OCI-LY7 (cell line): ENCODE measurements at regions not wholly inside any gene's neighbourhood (a gene's known extent, or its start where the extent isn't known, plus 50 kb on each side); places are given as distances from the start of the nearest gene placed in this dataset.
"Not testable (repeated sequence)": the region's sequence is repeated elsewhere in the genome, so short reads cannot be mapped to it uniquely, and the experiment has no call there.

Experiments
- BruUV-seq: library from RNA; stranded (reverse); fragments of 400-500 nt; replicated peaks from 2 replicates; lab custom pipeline; 2021; lab: Mats Ljungman, UMichigan
- CTCF ChIA-PET: fragments of 300-600 bp; sonication (Branson Sonifier 250); formaldehyde crosslinking; loops from one replicate; lab custom pipeline; 2022; ENCODE audit warnings: antibody characterized with exemption; ENCODE audit not compliant: unreplicated experiment; lab: Charles Lee
- POLR2A ChIA-PET: fragments of 300-600 bp; sonication (Branson Sonifier 250); formaldehyde crosslinking; loops from one replicate; lab custom pipeline; 2022; ENCODE audit warnings: antibody characterized with exemption; lab: Charles Lee
- DNase-seq: peaks from one replicate; pipeline ENCODE4 v3.0.0-alpha.2; 2015; ENCODE audit warnings: low spot score
- H2AFZ ChIP-seq: fragments of 200-600 bp; sonication (generic), shearing (Covaris generic); 2 replicates; pipeline ENCODE4 v1.6.1; 2014; ENCODE audit warnings: mild to moderate bottlenecking, antibody characterized with exemption, low read length, moderate library complexity
- H3K27ac ChIP-seq: fragments of 200-600 bp; sonication (generic); 2 replicates; pipeline ENCODE4 v1.5.1; 2014; ENCODE audit warnings: mixed run types, low read depth, mild to moderate bottlenecking, moderate library complexity, low read length, inconsistent platforms; ENCODE audit not compliant: poor library complexity, severe bottlenecking
- H3K36me3 ChIP-seq: fragments of 200-600 bp; sonication (generic); 2 replicates; pipeline ENCODE4 v1.6.1; 2014; ENCODE audit warnings: mild to moderate bottlenecking, antibody characterized with exemption, low read length, moderate library complexity, mixed read lengths; ENCODE audit not compliant: insufficient read depth
- H3K4me1 ChIP-seq: fragments of 200-600 bp; sonication (generic); 2 replicates; pipeline ENCODE4 v1.5.1; 2014; ENCODE audit warnings: mild to moderate bottlenecking, low read length; ENCODE audit not compliant: insufficient read depth, poor library complexity, severe bottlenecking
- H3K4me2 ChIP-seq: fragments of 200-600 bp; sonication (generic); 2 replicates; pipeline ENCODE4 v1.6.1; 2014; ENCODE audit warnings: mild to moderate bottlenecking, low read length
- H3K4me3 ChIP-seq: fragments of 200-600 bp; sonication (generic); 2 replicates; pipeline ENCODE4 v1.5.1; 2014; ENCODE audit warnings: mild to moderate bottlenecking, low read depth, low read length; ENCODE audit not compliant: poor library complexity, severe bottlenecking
- H3K79me2 ChIP-seq: fragments of 200-600 bp; sonication (generic); 2 replicates; pipeline ENCODE4 v1.6.1; 2016; ENCODE audit warnings: low read depth, mild to moderate bottlenecking, low read length, moderate library complexity, mixed read lengths; ENCODE audit not compliant: insufficient read depth
- H3K9me2 ChIP-seq: fragments of 200-600 bp; sonication (generic); 2 replicates; pipeline ENCODE4 v1.6.1; 2016; ENCODE audit warnings: mild to moderate bottlenecking, low read length, mixed read lengths; ENCODE audit not compliant: insufficient read depth
- H3K9me3 ChIP-seq: fragments of 200-600 bp; sonication (generic); 2 replicates; pipeline ENCODE4 v1.6.1; 2014; ENCODE audit warnings: mild to moderate bottlenecking, mixed run types, low read length, mixed read lengths
- H4K20me1 ChIP-seq: fragments of 200-600 bp; sonication (generic); 2 replicates; pipeline ENCODE4 v1.6.1; 2014; ENCODE audit warnings: mild to moderate bottlenecking, antibody characterized with exemption, low read length, moderate library complexity, mixed read lengths; ENCODE audit not compliant: insufficient read depth
- EZH2phosphoT487 ChIP-seq: fragments of 200-600 bp; sonication (generic); IDR thresholded peaks from 2 replicates; pipeline ENCODE4 v1.6.1; 2018; ENCODE audit warnings: low read depth, borderline replicate concordance, mild to moderate bottlenecking, mixed run types, antibody characterized with exemption, low read length, moderate library complexity, mixed read lengths
- intact Hi-C: fragments of 100-400 bp; cut with micrococcal nuclease; formaldehyde crosslinking; loops from one replicate; pipeline ENCODE4 v1.10.0; 2022; ENCODE audit not compliant: unreplicated experiment
- TF ChIP-seq, protein P1 (sequence below): fragments of 200-600 bp; sonication (generic); conservative IDR thresholded peaks from 2 replicates; pipeline ENCODE4 v1.5.1; 2014; ENCODE audit warnings: mild to moderate bottlenecking, antibody characterized with exemption, low read length, moderate library complexity, mixed read lengths

DNA sequence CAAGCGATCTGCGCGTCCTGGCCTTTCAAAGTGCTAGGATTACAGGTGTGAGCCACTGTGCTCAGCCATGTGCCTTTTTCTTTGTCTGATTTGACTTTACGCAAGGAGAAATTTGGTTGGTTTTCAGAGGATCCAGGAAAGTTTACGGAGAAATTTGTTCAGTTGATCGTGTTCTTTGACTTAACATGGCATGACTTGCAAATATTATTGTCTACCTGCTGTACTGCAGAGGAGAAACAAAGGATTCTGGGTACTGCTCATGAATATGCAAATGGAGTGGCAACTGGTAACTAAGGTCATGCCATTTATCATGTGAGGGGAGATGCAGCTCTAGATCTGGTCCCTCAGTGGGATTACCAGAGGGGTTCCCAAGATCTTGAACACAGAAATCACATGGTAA, 68.8 kb upstream of the CHD6 start:
- no peaks in the 10 kb centered on the region for H3K9me3 ChIP-seq
- no peak overlapping the region for H3K4me3 ChIP-seq
- H3K36me3 ChIP-seq: no peaks in the 10 kb centered on the region
- peaks cover 2% of the 10 kb centered on the region for H3K4me1 ChIP-seq
- H3K9me2 ChIP-seq: no peaks in the 10 kb centered on the region
- CTCF ChIA-PET: no interaction called here
- BruUV-seq: no TSS peak
- no peaks in the 10 kb centered on the region for H3K79me2 ChIP-seq
- no peaks in the 10 kb centered on the region for H4K20me1 ChIP-seq
- POLR2A ChIA-PET: no interaction called here
- DNase-seq: no peak
- intact Hi-C loops: no loop called here
- H3K4me2 ChIP-seq: no peak overlapping the region
- H2AFZ ChIP-seq: no peak overlapping the region
- no peak overlapping the region for H3K27ac ChIP-seq
- no peak for TF ChIP-seq EZH2phosphoT487
- TF ChIP-seq, protein P1, sequence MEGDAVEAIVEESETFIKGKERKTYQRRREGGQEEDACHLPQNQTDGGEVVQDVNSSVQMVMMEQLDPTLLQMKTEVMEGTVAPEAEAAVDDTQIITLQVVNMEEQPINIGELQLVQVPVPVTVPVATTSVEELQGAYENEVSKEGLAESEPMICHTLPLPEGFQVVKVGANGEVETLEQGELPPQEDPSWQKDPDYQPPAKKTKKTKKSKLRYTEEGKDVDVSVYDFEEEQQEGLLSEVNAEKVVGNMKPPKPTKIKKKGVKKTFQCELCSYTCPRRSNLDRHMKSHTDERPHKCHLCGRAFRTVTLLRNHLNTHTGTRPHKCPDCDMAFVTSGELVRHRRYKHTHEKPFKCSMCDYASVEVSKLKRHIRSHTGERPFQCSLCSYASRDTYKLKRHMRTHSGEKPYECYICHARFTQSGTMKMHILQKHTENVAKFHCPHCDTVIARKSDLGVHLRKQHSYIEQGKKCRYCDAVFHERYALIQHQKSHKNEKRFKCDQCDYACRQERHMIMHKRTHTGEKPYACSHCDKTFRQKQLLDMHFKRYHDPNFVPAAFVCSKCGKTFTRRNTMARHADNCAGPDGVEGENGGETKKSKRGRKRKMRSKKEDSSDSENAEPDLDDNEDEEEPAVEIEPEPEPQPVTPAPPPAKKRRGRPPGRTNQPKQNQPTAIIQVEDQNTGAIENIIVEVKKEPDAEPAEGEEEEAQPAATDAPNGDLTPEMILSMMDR: no peak

GRCh38 chr20:41685145-41685544, 67.0 kb upstream of the CHD6 start:
- H3K9me3 ChIP-seq, POLR2A ChIA-PET, H2AFZ ChIP-seq, BruUV-seq, H3K9me2 ChIP-seq, CTCF ChIA-PET, H3K4me1 ChIP-seq, H3K4me3 ChIP-seq, H3K4me2 ChIP-seq, H3K36me3 ChIP-seq, DNase-seq, H3K79me2 ChIP-seq, H3K27ac ChIP-seq, intact Hi-C loops, H4K20me1 ChIP-seq: not testable (repeated sequence)

DNA sequence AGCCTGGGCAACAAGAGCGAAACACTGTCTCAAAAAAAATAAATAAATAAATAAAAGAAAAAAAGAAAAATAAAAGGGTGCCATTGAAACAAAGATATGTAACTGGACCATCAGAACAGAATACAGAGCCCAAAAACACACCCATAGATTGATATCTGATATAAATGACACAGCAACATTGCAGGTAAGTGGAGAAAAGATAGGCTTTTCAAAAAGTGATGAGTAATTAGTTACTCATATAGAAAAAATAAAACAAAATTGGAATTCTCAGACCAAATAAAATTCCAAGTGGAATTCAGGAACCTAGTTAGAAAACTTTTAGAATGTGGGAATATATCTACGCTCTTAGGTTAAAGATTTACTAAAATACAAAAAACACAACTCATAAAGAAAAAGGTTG, 60.6 kb upstream of the CHD6 start:
- no TSS peak for BruUV-seq
- POLR2A ChIA-PET: no interaction called here
- CTCF ChIA-PET: no interaction called here

More for the DNA sequence above, 60.6 kb upstream of the CHD6 start:
- DNase-seq: no peak
- no peaks in the 10 kb centered on the region for H3K9me3 ChIP-seq
- no peaks in the 10 kb centered on the region for H3K9me2 ChIP-seq
- H3K4me2 ChIP-seq: no peak overlapping the region
- intact Hi-C loops: no loop called here
- TF ChIP-seq, protein P1: no peak
- no peak for TF ChIP-seq EZH2phosphoT487
- no peaks in the 10 kb centered on the region for H3K79me2 ChIP-seq
- no peaks in the 10 kb centered on the region for H3K36me3 ChIP-seq
- no peak overlapping the region for H3K4me3 ChIP-seq
- H4K20me1 ChIP-seq: no peaks in the 10 kb centered on the region
- peaks cover 4% of the 10 kb centered on the region for H3K4me1 ChIP-seq
- no peak overlapping the region for H2AFZ ChIP-seq
- H3K27ac ChIP-seq: no peak overlapping the region
